ENCODE measurements at regions not wholly inside any gene's neighbourhood (a gene's known extent, or its start where the extent isn't known, plus 50 kb on each side); places are given as distances from the start of the nearest gene placed in this dataset.
A peak's percentile ranks its signal among the peaks of the same experiment; 100 is the strongest.

DNA sequence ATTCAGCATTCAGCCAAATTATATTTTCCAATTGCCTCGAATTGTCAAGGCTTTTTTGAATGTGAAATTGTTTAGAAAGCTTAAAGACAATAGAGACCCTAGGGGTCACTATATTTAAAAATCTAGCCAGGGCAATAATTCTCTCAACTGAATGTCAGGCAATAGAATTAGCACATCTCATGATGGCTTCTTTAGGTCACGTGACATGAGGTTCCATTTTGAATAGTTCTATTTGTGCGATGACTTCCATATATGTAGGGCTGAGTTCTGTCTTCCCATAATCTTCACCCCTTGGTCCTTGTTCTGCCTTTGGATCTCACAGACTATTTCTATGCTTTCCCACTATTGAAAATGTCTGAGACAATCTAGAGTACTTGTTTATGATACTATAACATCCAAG lies 527.7 kb upstream of the KIRREL3 start:
- no peaks in the 10 kb centered on the region for H3K36me3 ChIP-seq
- H3K4me3 ChIP-seq: no peak overlapping the region
- H3K9me3 ChIP-seq: no peaks in the 10 kb centered on the region

DNA sequence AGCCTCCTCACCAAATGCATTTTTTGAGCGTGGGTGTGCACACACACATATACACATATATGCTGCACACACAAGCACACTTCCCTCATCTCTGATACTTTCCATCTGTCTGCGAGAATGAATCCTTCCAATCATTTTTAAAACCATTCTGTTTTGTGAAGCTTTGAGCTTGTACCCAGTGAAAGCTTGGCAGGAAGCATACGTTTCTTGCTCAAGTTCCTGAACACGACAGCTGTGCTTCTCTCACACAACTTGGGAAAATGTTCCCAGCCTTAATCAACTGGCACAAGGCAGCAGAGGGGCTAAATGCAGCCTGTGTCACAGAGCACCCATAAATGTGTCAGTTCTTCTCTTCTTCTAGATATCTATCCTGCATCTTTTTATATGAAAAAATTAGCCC lies 524.0 kb upstream of the KIRREL3 start:
- H3K9me3 ChIP-seq: no peaks in the 10 kb centered on the region
- DNase-seq: no peak
- H3K4me3 ChIP-seq: no peak overlapping the region
- H3K36me3 ChIP-seq: no peaks in the 10 kb centered on the region
- no peaks in the 10 kb centered on the region for H3K27me3 ChIP-seq

More for the DNA sequence above, 527.7 kb upstream of the KIRREL3 start:
- no peak for DNase-seq
- H3K27me3 ChIP-seq: 0 out of 2 replicates have a peak, but pooled peaks cover 2% of the 10 kb centered on the region

DNA sequence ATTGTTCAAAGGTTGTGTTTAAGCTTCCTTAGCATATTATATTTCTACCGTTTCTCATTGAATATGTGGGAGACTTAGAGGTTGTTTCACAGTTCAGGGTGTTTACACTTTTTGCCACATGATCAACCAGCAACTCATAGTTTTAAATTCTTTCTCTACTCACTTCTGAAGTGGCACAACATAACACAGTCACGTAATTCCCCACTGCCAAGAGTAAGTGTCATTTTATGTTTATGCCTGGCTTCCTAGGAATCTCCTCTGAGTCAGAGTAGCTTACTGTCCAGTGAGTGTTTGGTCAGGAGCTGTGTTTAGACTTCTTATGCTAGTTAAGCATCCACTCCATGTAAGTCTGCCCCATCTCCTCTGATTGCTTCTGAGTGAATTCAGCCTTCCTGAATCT lies 520.8 kb upstream of the KIRREL3 start:
- Histone ChIP-seq H3K36me3 (no peaks in the 10 kb centered on the region), H3K27me3 (no peaks in the 10 kb centered on the region)

DNA sequence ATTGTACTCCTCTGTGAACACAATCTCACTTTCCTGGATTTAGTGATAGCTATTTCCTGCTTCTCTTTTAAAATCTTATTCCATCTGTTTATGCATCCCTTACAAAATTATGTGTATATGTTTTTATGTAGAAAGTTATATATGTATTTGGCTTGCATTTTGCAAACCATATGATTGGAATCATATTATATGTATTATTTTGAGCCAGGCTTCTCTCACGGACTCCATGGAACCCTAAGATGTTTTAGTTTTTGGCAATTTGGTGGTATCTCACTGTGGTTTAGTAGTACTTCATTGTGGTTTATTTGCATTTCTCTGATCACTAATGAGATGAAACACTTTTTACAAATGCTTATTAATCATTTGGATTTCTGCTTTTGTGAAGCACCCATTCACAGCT lies 507.3 kb upstream of the KIRREL3 start:
- DNase-seq: no peak
- Histone ChIP-seq H3K27me3 (no peaks in the 10 kb centered on the region), H3K36me3 (no peaks in the 10 kb centered on the region), H3K9me3 (no peaks in the 10 kb centered on the region), H3K4me3 (no peak overlapping the region)

More for the DNA sequence above, 520.8 kb upstream of the KIRREL3 start:
- no peak overlapping the region for H3K4me3 ChIP-seq
- H3K9me3 ChIP-seq: no peaks in the 10 kb centered on the region; the same call in 1 of the 2 replicates
- DNase-seq: peak; percentile 38

DNA sequence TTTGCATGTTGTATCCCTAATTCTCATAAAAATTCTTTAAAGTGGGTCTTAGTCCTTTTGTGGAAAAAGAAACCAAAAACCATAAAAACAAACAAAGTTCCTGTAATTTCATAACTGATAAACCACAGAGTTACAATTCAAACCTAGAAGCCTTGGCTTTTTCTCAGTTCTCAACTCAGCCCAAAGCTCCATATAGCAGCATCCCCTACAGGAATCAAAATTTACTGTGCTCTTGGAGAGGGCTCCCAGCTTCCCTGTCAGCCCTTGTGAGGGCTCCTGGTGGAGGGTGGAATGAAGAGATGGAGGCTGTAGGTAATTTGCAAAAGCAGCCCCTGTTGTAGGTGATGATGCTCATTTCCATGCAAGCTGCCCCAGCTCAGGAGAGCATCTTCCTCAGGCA lies 506.1 kb upstream of the KIRREL3 start:
- Histone ChIP-seq H3K27me3 (no peaks in the 10 kb centered on the region), H3K9me3 (no peaks in the 10 kb centered on the region), H3K4me3 (no peak overlapping the region), H3K36me3 (no peaks in the 10 kb centered on the region)
- no peak for DNase-seq

DNA sequence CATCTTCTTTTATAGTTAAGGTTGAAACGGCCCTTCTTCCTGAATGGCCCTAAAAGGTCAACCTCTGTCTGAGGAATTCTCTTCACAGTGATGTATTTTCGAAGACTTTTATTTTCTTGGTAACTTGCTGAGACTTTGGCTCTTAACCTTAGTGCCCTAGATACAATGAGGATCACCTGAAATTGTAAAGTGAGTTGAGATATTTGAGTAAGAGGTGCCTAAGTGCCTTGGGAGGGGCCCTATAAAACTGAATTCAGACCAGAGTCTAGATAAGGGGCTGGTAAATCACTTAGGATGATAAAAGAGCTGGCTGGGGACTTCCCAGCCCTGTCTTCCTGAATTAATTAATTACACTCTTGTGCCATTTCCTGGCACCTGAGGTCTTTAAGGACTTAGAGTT lies 505.6 kb upstream of the KIRREL3 start:
- H3K27me3 ChIP-seq: no peaks in the 10 kb centered on the region
- DNase-seq: no peak
- no peaks in the 10 kb centered on the region for H3K9me3 ChIP-seq
- no peak overlapping the region for H3K4me3 ChIP-seq
- no peaks in the 10 kb centered on the region for H3K36me3 ChIP-seq

DNA sequence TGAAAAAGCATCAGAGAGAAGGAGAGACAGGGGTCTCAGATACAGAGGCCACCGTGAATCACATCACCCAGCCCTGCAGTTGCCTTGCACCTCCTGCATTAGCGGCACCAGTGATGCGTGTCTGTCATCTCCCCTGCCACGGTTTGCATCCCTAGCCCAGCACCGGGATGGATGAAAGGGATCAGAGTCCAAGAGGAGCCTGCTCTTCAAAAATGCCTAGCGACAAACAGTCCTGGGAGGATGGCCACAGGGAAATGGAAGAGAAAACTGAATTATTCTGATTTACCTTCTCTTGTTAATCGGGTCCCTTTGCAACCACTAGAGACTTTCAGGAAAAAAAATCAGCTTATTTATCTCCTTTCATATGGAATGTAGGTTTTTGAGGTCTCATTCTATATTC lies 495.6 kb upstream of the KIRREL3 start:
- no peaks in the 10 kb centered on the region for H3K36me3 ChIP-seq
- H3K9me3 ChIP-seq: peaks cover 11% of the 10 kb centered on the region
- H3K4me3 ChIP-seq: no peak overlapping the region
- no peak for DNase-seq
- no peaks in the 10 kb centered on the region for H3K27me3 ChIP-seq

DNA sequence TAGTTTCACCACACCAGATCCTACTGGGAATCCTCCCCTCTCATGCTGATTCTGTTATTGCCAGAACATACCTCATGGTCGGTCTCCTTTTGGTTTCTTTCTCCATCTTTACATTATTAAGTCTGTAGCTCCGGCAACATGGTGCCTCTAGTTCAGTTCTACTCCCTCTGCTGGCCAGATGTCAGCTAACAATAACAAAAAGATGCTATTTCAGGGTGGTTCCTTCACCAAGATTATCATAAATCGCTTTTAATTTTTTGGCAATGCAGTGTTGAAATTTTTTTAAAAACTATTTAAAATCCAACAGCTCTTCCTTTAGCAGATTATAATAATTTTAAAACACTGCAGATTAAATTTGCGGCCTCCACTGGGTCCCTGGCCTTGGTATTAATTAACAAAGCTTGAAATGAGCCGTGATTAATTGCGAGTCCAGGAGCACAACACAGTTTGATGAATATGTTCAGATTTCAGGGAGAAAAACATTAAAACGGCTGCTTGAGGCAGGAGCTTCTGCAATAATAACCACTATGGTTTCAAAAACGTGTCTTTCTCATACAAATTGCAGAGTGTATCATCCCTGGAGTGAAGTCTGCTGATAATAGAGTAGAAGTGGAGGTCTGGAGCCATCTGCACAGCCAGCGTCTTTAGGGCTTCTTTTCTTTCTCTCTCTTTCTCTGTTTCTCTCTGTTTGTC lies 492.9 kb upstream of the KIRREL3 start:
- H3K4me3 ChIP-seq: no peak overlapping the region
- no peak for DNase-seq
- no peaks in the 10 kb centered on the region for H3K36me3 ChIP-seq
- H3K27me3 ChIP-seq: no peaks in the 10 kb centered on the region
- peaks cover 15% of the 10 kb centered on the region for H3K9me3 ChIP-seq

DNA sequence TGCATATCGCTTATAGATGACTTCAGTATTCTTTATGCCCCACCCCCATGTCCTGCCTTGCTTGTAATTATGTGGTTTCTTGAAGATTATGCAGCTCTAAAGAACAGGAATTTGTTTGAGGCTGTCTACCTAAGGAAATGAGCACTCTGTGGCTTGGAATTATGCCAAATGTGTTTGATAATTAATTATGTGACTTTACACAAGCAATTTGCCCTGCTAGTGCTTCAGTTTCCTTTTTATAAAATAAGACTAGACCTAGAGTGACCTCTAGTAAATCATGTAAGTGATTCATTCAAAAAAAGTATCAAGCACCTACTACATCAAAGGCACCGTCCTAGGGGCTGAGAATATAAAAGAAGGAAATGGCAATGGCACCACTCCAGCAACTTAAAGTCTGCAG lies 491.5 kb upstream of the KIRREL3 start:
- Histone ChIP-seq H3K27me3 (no peaks in the 10 kb centered on the region), H3K4me3 (no peak overlapping the region), H3K36me3 (no peaks in the 10 kb centered on the region), H3K9me3 (peaks cover 15% of the 10 kb centered on the region)
- no peak for DNase-seq

DNA sequence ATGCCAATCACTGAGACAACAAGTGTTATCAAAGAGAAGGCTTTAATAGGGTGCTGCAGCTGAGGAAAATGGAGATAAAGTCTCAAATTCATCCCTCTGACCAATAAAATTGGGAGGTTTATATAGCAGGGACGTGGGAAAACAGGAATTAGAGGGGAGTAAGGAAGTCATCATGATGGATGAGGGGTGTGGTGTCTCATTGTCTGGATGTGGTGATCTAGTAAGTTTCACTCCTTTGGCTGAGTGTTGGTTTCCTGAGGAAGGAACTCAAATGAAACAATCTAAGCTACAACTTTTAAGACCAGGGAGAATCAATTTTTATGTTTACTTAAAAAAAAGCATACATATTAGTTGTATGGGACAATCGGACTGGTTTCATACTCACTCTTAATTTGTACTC lies 491.0 kb upstream of the KIRREL3 start:
- H3K9me3 ChIP-seq: peaks cover 15% of the 10 kb centered on the region
- no peaks in the 10 kb centered on the region for H3K27me3 ChIP-seq
- H3K4me3 ChIP-seq: no peak overlapping the region
- no peaks in the 10 kb centered on the region for H3K36me3 ChIP-seq
- DNase-seq: no peak

DNA sequence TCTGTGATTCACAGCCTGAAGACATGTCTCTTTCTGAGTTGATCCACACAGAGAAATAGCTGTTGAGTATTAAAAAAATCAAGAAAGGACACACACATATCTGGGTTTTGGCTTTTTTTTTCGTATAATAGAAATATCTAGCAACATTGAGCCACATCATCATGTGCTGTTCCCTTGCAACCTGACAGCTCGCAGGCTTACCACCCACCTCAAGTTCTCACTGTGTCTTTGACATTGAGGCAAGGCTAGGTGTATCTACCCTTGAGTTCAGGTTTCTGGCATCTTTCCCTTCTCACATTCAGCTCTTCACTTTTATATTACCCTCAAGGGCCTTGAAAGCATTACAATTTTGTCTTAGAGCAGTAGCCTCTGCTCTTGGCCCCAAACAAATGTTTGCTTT lies 490.3 kb upstream of the KIRREL3 start:
- Histone ChIP-seq H3K9me3 (peaks cover 15% of the 10 kb centered on the region), H3K4me3 (no peak overlapping the region), H3K27me3 (no peaks in the 10 kb centered on the region), H3K36me3 (no peaks in the 10 kb centered on the region)
- no peak for DNase-seq

DNA sequence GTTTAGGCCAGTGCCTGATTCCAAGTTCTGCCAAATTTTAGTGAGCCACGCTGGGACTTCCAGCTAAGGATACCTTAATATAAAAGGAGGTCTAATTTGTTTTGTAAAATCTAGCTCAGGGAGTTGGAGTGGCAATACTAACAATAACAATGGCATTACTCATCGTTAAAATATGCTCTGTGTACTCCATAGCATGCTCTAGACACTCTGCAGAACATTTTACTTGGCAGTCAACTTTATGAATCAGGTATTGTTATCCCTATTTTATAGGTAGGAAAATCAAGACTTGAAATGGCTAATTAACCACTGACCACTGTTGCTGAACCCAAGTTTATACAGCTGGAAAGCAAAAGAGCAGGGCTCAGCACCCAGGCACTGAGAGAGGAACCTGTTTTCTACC lies 485.0 kb upstream of the KIRREL3 start:
- no peaks in the 10 kb centered on the region for H3K9me3 ChIP-seq
- no peak overlapping the region for H3K4me3 ChIP-seq
- H3K27me3 ChIP-seq: no peaks in the 10 kb centered on the region
- DNase-seq: peak; percentile 70
- H3K36me3 ChIP-seq: no peaks in the 10 kb centered on the region

DNA sequence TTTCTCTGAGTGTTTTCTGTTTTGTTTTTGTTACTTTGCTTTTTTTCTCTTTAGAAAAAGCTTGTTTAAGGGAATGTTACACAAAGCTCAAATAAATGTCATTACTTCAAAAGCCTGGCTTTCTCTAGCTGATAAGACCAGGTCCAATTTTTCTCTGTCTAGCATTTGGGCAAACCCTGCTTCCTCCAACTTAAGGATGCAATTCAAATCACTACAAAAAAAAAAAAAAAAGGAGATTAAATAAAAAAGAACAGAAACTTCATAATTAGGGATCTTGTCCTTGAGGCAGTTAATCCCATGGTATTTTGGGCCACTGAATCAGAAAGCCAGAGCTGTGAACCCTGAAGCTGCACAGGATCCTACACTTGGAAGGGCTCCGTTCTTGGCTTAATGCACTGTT lies 480.8 kb upstream of the KIRREL3 start:
- H3K27me3 ChIP-seq: 0 out of 2 replicates have a peak, but pooled peaks cover 1% of the 10 kb centered on the region
- H3K36me3 ChIP-seq: no peaks in the 10 kb centered on the region
- no peak for DNase-seq
- no peak overlapping the region for H3K4me3 ChIP-seq
- no peaks in the 10 kb centered on the region for H3K9me3 ChIP-seq

DNA sequence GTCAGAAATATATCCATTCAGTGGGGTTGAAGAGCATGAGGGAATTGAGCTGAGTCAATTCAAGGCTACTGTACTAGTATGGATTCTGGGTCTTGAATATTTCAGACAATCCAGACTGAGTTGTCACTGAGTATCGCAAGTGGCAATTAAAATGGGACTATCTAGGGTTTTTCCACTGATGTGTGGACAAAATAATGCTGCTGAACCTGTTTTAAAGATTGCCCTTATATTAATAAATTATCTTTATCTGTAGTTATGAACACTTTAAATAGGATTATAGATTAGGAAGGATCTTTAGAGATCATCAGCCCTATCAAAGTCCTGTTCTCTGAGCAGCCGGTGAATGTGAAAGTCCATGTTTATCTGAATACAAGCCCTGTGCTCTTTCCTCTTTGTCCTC lies 478.3 kb upstream of the KIRREL3 start:
- no peak overlapping the region for H3K4me3 ChIP-seq
- no peaks in the 10 kb centered on the region for H3K9me3 ChIP-seq
- H3K27me3 ChIP-seq: 0 out of 2 replicates have a peak, but pooled peaks cover 2% of the 10 kb centered on the region
- H3K36me3 ChIP-seq: no peaks in the 10 kb centered on the region
- DNase-seq: no peak

DNA sequence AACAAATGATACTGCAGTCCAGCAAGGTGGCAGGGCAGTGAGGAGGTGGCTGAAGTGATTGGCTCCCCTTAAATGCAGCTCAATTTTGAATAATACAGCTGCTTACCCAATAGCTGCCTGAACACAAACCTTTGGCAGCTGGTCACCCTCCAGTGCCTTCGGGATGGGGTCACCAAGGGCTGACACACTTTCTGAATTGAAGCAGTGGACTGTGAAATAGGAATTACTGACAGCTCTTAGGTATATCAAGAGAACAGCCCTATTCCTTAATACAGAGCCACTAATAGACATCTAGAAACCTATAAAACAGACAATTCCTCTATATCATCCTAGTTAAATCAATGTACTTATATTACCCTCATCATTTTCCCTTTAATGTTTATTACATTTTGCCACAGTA lies 474.2 kb upstream of the KIRREL3 start:
- Histone ChIP-seq H3K36me3 (no peaks in the 10 kb centered on the region), H3K9me3 (no peaks in the 10 kb centered on the region), H3K4me3 (no peak overlapping the region), H3K27me3 (0 out of 2 replicates have a peak, but pooled peaks cover 2% of the 10 kb centered on the region)
- no peak for DNase-seq

DNA sequence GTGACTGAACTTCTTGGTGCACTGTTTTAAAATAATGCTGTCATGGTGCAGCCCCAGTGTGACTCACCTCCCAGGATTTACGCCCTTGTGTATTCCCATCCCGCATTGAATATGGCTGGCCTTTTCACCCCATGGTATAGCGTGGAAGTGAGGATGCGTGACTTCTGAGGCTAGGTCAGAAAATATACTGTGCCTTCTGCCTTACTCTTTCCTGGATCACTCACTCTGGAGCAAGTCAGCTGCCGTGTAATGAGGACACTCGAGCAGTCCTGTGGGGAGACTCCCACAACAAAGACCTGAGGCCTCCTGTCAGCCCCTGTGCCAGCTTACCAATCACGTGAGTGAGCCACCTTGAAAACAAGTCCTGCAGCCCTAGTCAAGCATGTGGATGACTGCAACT lies 471.9 kb upstream of the KIRREL3 start:
- Histone ChIP-seq H3K9me3 (no peaks in the 10 kb centered on the region; the same call in 1 of the 2 replicates), H3K27me3 (0 out of 2 replicates have a peak, but pooled peaks cover 2% of the 10 kb centered on the region), H3K4me3 (no peak overlapping the region), H3K36me3 (no peaks in the 10 kb centered on the region)
- peak; percentile 53 for DNase-seq

DNA sequence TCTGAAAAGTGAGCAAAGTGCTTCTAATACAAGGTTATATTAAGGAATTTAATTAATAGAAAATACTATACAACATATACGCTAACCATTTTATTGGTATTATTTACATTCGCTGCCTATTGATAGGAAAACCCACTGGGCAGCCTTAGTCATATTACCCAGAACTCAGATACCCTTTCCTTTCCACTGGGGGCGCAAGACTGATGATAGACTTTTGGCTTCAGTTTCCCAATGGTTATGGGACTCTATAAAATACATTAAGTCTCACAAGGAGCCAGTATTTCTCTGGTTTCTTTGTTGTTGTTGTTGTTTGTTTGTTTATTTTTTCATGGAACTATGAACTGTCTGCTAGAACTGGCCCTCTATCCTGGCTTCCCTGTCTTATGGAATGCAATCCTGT lies 471.1 kb upstream of the KIRREL3 start:
- DNase-seq: no peak
- no peaks in the 10 kb centered on the region; the same call in 1 of the 2 replicates for H3K9me3 ChIP-seq
- H3K36me3 ChIP-seq: no peaks in the 10 kb centered on the region
- no peak overlapping the region for H3K4me3 ChIP-seq
- 0 out of 2 replicates have a peak, but pooled peaks cover 2% of the 10 kb centered on the region for H3K27me3 ChIP-seq

DNA sequence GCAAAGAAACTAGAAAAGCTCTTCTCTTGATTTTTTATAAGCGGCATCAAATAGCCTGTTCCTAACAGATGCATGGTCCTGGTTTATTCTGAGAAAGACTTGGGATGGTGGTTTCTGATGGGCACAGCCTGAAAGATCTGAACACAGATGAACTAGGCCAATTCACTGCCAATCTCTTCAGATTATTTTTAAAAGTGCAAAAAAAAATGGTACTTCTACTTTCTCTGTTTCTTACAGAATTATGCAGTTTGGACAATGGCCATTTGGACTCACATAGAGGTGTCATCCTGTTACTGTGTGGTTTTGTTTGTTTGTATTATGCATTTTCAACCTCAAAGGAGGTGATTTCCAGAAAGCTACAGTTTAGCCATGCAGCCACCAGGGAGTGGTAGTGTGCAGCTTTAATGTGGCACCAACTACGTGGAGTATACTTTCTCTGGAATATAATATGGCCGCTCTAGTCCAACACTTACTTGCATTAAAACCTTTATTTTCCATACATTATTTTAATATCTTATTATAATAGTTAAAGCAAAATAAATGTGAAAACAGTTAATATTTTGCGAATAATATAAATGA lies 469.8 kb upstream of the KIRREL3 start:
- Histone ChIP-seq H3K9me3 (no peaks in the 10 kb centered on the region; the same call in 1 of the 2 replicates), H3K27me3 (no peaks in the 10 kb centered on the region), H3K4me3 (no peak overlapping the region), H3K36me3 (no peaks in the 10 kb centered on the region)
- peak; percentile 13 for DNase-seq

Measured in MG63 (cell line).